ENCODE measurements at regions not wholly inside any gene's neighbourhood (a gene's known extent, or its start where the extent isn't known, plus 50 kb on each side); places are given as distances from the start of the nearest gene placed in this dataset.

DNA sequence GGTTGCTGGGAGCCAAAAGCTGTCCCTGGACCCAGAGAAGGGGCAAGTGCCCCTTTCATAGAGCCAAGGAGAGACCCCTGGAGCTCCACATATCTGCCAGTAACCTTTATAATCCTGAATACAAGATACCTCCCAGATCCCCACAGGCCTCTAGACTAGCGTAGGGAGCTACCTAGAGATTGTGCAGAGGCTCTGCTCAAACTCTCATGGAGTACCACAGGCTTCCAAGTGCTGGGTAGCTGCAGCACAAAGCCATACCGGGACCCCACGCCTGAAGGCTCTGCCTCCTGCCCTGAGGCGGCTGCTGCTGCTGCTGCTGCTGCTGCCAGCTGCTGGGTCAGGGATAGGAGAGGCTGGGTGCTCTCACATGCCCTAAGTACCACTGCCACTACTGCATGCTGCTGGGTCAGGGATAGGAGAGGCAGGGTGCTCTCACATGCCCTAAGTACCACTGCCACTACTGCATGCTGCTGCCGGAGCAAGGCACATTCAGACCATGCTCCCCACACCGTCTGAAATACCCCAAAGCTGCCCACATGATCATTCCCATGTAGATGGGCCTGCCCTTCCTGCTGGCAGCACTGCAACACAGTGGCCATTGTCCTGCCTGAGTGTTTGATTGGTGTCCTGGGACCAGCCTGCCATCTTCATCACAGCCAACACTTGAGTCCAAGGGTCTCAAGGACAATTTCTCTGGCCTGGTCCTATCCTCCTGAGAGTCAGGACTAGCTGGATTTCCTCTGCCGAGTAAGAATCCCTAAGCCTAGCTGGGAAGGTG, 1434.3 kb upstream of the ADGRB3 start:
- H3K27ac ChIP-seq (ENCODE audit: low read length): no peak overlapping the region
- DNase-seq: no peak
- ATAC-seq (ENCODE audit: insufficient read depth, low read depth): no peak
- H3K4me2 ChIP-seq (ENCODE audit: insufficient read depth, low read length): no peak overlapping the region
- H2AFZ ChIP-seq (ENCODE audit: low read depth, low read length): no peak overlapping the region
- H3K9me3 ChIP-seq (ENCODE audit: insufficient read depth, low read length, severe bottlenecking): peaks cover 14% of the 10 kb centered on the region
- H3K36me3 ChIP-seq (ENCODE audit: insufficient read depth, low read length): no peaks in the 10 kb centered on the region
- no peak overlapping the region for H3K9ac ChIP-seq (ENCODE audit: low read depth, low read length)
- no peaks in the 10 kb centered on the region for H3K79me2 ChIP-seq (ENCODE audit: insufficient read depth, low read length)
- H3K27me3 ChIP-seq (ENCODE audit: insufficient read depth, low read length, poor library complexity): no peaks in the 10 kb centered on the region
- no peak overlapping the region for H3K4me3 ChIP-seq (ENCODE audit: low read depth in 1 of 2, low read length in 2 of 2)
- TF ChIP-seq EZH2 (IDR thresholded peaks at IDR 0.05; ENCODE audit: borderline replicate concordance, low read depth, low read length, severe bottlenecking): no peak
- TF ChIP-seq, protein P1, sequence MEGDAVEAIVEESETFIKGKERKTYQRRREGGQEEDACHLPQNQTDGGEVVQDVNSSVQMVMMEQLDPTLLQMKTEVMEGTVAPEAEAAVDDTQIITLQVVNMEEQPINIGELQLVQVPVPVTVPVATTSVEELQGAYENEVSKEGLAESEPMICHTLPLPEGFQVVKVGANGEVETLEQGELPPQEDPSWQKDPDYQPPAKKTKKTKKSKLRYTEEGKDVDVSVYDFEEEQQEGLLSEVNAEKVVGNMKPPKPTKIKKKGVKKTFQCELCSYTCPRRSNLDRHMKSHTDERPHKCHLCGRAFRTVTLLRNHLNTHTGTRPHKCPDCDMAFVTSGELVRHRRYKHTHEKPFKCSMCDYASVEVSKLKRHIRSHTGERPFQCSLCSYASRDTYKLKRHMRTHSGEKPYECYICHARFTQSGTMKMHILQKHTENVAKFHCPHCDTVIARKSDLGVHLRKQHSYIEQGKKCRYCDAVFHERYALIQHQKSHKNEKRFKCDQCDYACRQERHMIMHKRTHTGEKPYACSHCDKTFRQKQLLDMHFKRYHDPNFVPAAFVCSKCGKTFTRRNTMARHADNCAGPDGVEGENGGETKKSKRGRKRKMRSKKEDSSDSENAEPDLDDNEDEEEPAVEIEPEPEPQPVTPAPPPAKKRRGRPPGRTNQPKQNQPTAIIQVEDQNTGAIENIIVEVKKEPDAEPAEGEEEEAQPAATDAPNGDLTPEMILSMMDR (IDR thresholded peaks at IDR 0.05; ENCODE audit: borderline replicate concordance, extremely low read depth, low read length, poor library complexity, severe bottlenecking): no peak
- no peaks in the 10 kb centered on the region for H4K20me1 ChIP-seq (ENCODE audit: insufficient read depth, low read length)
- H3K4me1 ChIP-seq (ENCODE audit: insufficient read depth, low read length): no peaks in the 10 kb centered on the region

DNA sequence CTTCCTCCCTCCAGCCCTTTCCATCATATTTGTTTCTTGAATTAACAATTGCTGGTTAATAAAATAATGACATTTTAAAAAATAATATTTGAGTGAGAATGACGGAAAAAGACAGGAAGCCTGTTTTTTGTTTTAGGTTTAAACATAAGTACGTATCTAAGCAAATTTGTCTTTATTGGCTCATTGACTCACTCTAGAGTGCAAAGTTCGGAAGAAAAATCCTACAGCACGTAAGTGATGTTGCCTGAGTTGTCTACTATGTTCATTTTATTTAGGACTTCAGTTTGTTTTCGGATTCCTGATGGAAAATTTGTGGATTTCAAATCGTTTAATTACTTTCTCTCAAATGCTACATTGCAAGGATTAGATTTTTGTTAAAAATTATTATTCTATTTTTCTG, 1435.7 kb upstream of the ADGRB3 start:
- Histone ChIP-seq H3K27ac (ENCODE audit: low read length) (no peak overlapping the region), H3K4me1 (ENCODE audit: insufficient read depth, low read length) (no peaks in the 10 kb centered on the region), H3K4me2 (ENCODE audit: insufficient read depth, low read length) (no peak overlapping the region), H3K79me2 (ENCODE audit: insufficient read depth, low read length) (no peaks in the 10 kb centered on the region), H4K20me1 (ENCODE audit: insufficient read depth, low read length) (no peaks in the 10 kb centered on the region), H3K27me3 (ENCODE audit: insufficient read depth, low read length, poor library complexity) (no peaks in the 10 kb centered on the region), H3K9ac (ENCODE audit: low read depth, low read length) (no peak overlapping the region), H3K4me3 (ENCODE audit: low read depth in 1 of 2, low read length in 2 of 2) (no peak overlapping the region), H3K9me3 (ENCODE audit: insufficient read depth, low read length, severe bottlenecking) (peaks cover 14% of the 10 kb centered on the region), H2AFZ (ENCODE audit: low read depth, low read length) (no peak overlapping the region), H3K36me3 (ENCODE audit: insufficient read depth, low read length) (no peaks in the 10 kb centered on the region)
- TF ChIP-seq, protein P1 (IDR thresholded peaks at IDR 0.05; ENCODE audit: borderline replicate concordance, extremely low read depth, low read length, poor library complexity, severe bottlenecking): no peak
- no peak for TF ChIP-seq EZH2 (IDR thresholded peaks at IDR 0.05; ENCODE audit: borderline replicate concordance, low read depth, low read length, severe bottlenecking)
- no peak for DNase-seq
- ATAC-seq (ENCODE audit: insufficient read depth, low read depth): no peak

DNA sequence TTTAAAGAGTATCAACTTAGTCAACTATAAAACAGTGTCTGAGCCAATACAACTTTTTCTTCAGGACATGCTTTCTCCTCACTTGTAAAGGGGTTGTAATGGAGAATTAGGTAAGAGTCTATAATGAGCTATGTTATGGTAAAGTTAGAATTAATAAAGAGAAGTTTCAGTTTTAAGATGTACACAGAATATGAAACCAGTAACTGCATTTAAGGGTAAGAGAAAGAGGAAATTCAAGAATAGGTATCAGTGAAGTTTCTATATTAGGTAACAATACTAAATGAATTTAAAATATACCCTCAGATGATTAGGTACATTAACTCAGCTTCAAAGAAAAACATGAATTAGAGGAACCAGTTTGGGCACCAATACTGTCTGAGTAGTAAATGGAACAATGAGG, 1444.3 kb upstream of the ADGRB3 start:
- DNase-seq: no peak

More for the DNA sequence above, 1444.3 kb upstream of the ADGRB3 start:
- Histone ChIP-seq H4K20me1 (ENCODE audit: insufficient read depth, low read length) (no peaks in the 10 kb centered on the region), H3K4me2 (ENCODE audit: insufficient read depth, low read length) (no peak overlapping the region), H3K9ac (ENCODE audit: low read depth, low read length) (no peak overlapping the region), H2AFZ (ENCODE audit: low read depth, low read length) (no peak overlapping the region), H3K9me3 (ENCODE audit: insufficient read depth, low read length, severe bottlenecking) (no peaks in the 10 kb centered on the region), H3K4me1 (ENCODE audit: insufficient read depth, low read length) (no peaks in the 10 kb centered on the region), H3K36me3 (ENCODE audit: insufficient read depth, low read length) (no peaks in the 10 kb centered on the region), H3K79me2 (ENCODE audit: insufficient read depth, low read length) (no peaks in the 10 kb centered on the region), H3K27ac (ENCODE audit: low read length) (no peak overlapping the region), H3K4me3 (ENCODE audit: low read depth in 1 of 2, low read length in 2 of 2) (no peak overlapping the region), H3K27me3 (ENCODE audit: insufficient read depth, low read length, poor library complexity) (no peaks in the 10 kb centered on the region)
- TF ChIP-seq EZH2 (IDR thresholded peaks at IDR 0.05; ENCODE audit: borderline replicate concordance, low read depth, low read length, severe bottlenecking): no peak
- TF ChIP-seq, protein P1 (IDR thresholded peaks at IDR 0.05; ENCODE audit: borderline replicate concordance, extremely low read depth, low read length, poor library complexity, severe bottlenecking): no peak
- ATAC-seq (ENCODE audit: insufficient read depth, low read depth): no peak
